SKM-1 treated with dmso at 0.1 percent for 144 hours (cell line): ENCODE measurements at regions not wholly inside any gene's neighbourhood (a gene's known extent, or its start where the extent isn't known, plus 50 kb on each side); places are given as distances from the start of the nearest gene placed in this dataset.
"Not testable (repeated sequence)": the region's sequence is repeated elsewhere in the genome, so short reads cannot be mapped to it uniquely, and the experiment has no call there.

Experiments
- DNase-seq: peaks from one replicate; lab custom pipeline; 2025; ENCODE audit not compliant: unreplicated experiment; lab: John Stamatoyannopoulos, UW

GRCh38 chr3:110957247-110958025 is 114.2 kb upstream of the NECTIN3 start:
- no peak for DNase-seq

DNA sequence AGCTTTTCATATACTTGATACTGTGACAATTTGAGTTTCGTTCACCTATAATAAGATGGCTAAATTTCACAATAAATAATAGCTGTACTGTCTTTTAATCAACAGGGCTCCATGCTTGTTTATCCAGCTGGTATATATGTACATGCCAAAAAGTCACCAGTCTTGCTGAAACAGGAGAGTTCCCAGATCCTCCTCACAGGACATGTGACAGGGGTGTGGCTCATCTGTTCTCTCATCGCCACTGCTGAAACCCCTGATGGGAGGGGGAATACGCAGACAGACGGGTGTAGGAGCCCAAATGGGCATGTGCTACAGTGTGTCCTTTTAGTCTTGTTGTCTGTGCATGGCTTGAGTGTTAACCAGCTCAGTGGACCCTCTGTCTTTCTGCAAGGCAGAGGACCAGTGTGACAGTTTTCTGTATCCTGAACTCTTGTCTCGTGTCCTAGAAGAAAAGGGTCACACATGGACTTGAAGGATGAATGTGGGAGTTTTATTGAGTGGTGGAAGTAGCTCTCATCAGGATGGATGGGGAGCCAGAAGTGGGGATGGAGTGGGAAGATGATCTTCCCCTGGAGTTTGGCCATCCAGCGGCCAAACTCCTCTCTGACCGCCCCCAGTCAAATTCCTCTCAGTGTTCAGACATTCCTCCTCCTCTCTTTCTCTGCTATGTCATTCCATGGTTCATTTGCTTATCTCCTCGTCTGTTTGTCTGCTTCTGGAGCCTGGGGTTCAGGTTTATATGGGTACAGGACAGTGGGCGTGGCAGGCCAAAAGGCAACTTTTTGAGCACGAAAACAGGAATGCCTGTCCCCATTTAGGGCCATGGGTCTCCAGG is 113.1 kb upstream of the NECTIN3 start:
- no peak for DNase-seq

DNA sequence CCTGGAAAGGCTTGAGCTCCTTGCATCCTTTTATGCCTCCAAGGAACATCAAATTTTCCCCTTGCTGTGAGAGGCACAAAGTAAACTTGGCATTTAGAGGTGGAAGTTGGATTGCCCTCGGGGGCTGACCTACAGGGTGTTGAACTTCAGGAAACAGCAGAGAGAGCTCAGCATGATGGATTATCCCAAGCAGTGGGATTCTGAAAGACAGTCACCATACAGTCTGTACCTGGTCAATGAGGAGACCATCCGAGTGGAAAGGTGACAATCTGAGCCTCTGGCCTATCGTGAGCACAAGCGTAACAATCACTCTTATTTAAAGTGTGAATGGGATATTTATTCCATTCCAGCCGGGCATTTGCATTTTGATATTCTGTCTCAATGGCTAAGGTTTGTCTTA is 105.6 kb upstream of the NECTIN3 start:
- no peak for DNase-seq

GRCh38 chr3:110966966-110967663 is 104.5 kb upstream of the NECTIN3 start:
- no peak for DNase-seq

DNA sequence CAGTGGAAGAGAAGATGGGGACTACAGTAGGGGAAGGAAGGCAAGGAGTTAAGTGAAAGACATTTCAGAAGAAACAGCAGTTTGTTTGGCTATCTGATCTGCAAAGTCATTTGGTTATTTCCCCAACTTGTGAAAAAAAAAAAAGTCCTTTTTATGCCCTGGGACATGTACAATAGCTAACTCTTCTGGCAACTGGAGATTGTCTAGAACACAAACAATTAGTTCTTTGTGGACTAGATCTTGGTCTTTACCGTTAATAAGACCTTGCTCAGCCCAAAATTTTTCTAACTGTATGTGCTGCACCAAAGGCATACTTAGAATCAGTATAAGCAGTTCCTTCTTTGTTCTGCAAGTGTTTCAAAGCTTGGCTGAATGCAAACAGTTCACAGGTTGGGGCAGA is 103.5 kb upstream of the NECTIN3 start:
- no peak for DNase-seq

GRCh38 chr3:110969229-110970211 is 102.1 kb upstream of the NECTIN3 start:
- no peak for DNase-seq

DNA sequence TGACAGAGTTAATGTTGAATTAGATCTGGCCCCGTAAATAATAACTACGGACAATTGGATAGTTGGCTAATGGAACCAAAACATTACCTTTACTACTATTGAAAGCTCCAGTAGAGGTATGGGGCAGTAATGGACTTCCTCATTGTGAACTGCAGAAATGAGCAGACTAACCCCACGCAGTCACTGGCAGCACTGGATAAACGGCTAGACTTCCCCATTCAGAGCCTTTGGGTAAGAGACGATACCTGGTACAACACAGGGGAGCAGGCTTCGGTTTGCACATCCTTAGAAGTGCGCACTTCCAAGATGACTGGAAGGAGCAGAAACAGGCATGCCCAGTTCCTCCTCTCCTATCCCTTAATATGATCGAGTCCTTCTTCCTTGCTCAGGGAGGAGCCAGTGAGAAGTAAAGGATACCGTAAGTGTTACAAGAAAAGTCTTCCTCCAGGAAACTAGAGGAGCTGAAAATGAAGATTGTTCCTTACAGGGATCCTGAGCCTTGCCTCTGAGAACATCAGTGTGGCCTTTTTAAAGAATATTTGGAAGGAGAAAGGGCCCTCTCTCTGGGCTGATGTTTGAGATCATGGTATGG is 100.5 kb upstream of the NECTIN3 start:
- no peak for DNase-seq

DNA sequence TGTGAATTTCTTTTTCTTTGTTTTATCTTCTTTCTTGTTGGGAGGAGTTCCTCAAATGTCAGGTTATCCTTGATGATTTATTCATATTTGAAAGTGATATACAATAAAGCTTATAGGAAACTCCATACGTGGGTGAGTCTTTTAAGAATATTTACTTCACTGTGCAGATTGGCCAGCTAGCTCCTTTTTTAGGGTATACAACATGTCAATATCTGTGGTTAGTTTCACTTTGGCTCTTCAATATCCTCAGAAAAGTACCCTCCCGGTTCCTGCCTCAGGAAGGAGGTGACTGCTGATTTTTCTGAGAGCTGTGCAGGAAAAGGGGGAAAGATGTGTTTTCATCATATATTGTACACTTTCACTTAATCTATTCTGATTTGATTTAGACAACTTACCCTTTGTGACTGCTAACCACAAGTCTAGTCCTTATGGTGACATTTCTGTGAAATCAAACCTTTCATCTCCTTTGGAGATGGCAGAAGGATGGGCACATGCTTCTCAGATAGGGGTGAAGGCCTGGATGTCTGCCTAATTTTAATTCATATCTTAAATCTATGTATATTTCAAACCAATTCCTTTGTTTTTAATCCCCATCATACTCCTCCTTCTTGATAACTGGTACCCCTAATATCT is 98.2 kb upstream of the NECTIN3 start:
- DNase-seq: no peak

DNA sequence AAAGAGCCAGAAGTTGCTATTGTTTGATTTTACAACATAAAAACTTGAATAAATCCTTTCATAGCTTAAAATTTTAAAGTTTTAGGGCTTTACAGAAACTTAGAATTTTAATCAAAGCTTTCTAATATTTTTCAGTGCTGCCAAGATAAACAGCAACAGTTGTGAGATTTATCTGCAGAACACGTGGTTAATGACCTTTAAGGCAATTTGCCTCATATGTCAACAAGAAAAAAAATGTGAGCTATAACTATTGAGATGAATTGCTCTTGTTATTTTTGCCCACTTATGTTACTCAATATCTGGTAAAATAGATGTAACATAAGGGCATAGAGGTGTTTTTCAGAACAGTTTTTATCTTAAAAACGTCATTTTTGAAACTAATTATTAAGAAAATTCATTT is 96.7 kb upstream of the NECTIN3 start:
- no peak for DNase-seq

- DNase-seq: no peak
These were observed 87.0 kb upstream of the NECTIN3 start for GRCh38 chr3:110984456-110985250.

DNA sequence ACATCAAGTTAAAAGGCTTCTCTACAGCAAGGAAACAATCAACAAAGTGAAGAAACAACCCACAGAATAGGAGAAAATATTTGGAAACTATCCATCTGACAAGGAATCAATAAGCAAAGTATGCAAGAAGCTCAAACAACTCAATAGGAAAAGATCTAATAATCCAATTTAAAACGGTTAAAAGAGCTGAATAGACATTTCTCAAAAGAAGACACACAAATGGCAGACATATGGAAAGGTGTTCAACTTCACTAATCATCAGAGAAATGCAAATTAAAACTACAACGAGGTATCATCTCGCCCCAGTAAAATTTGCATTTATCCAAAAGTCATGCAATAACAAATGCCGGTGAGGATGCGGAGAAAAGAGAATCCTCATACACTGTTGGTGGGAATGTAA is 82.2 kb upstream of the NECTIN3 start:
- no peak for DNase-seq

GRCh38 chr3:110995461-110996231 is 76.0 kb upstream of the NECTIN3 start:
- peak; percentile 57 for DNase-seq

DNA sequence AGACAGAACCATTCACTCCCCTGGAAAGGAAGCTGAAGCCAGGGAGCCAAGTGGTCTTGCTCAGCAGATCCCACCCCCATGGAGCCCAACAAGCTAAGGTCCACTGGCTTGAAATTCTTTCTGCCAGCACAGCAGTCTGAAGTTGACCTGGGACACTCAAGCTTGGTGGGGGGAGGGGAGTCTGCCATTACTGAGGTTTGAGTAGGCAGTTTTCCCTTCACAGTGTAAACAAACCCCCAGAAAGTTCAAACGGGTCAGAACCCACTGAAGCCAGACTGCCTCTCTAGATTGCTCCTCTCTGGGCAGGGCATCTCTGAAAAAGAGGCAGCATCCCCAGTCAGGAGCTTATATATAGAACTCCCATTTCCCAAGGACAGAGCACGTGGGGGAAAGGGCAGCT is 72.8 kb upstream of the NECTIN3 start:
- DNase-seq: not testable (repeated sequence)

DNA sequence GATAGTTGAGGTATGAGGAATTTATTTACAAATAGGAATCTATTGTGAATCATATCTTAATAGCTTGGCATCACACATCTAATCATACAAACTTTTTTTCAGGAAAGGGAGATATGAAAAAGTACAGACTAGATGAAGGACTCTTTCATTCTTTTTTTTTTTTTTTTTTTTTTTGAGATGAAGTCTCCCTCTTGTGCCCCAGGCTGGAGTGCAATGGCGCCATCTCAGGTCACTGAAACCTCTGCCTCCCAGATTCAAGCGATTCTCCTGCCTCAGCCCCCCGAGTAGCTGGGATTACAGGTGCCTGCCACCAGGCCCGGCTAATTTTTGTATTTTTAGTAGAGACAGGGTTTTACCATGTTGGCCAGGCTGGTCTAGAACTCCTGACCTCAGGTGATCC is 65.1 kb upstream of the NECTIN3 start:
- DNase-seq: not testable (repeated sequence)

DNA sequence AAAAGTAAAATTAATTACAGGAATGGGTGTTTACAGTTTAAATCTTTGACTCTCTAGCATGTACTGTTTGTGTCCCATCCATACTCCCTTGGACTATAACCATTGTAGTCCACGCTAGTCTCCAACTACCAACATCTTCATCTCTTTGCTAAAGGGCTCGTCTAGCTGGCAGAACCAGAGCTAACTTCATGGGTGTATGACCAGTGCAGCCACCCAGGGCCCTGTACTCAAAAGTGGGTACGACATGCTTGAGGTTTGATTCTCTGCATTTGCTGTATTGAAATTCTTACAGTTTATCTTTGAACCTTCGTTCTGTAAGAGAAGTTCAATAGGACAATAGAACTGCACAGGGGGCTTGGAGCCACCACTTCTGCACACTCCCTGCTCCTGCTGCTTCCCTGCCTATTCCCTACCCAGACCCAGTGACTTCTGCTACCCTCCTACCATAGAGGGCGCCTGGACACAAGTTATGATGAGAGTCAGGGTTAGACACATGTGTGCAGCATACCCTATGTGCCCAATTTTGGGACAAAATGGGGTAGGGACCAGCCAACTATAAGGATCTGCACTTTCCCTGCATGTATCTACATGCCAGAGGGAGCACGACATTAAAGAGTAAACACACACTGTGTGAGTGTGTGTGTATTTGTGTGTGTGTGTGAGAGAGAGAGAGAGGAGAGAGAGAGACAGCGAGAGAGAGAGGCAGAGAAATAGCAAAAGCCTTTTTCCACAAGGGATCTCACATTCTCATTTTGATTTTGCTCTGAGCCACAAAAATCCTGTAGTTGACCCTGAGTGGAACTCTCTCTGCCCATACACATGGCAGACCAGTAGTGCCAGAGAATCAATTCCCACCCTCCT is 59.0 kb upstream of the NECTIN3 start:
- no peak for DNase-seq
